Liver (tissue), 3 donors: ENCODE measurements at regions not wholly inside any gene's neighbourhood (a gene's known extent, or its start where the extent isn't known, plus 50 kb on each side); places are given as distances from the start of the nearest gene placed in this dataset.

Experiments used
- ATF3 ChIP-seq: IDR thresholded peaks from 2 replicates; pipeline ENCODE4 v1.6.1; 2016; ENCODE audit warnings: antibody characterized with exemption
- CTCF ChIP-seq: fragments of 150-350 bp; IDR thresholded peaks from 2 replicates; pipeline ENCODE4 v1.5.1; 2017; ENCODE audit warnings: improper control_type of control experiment, low read depth, low read length; ENCODE audit not compliant: missing input control
- FOXA1 ChIP-seq: IDR thresholded peaks from 2 replicates; pipeline ENCODE4 v1.6.1; 2016; ENCODE audit warnings: antibody characterized with exemption
- FOXA2 ChIP-seq: IDR thresholded peaks from 2 replicates; pipeline ENCODE4 v1.6.1; 2016; ENCODE audit warnings: antibody characterized with exemption
- GABPA ChIP-seq, 2 donors: IDR thresholded peaks in 1 of 2; conservative IDR thresholded peaks in 1 of 2; 2 replicates each; pipeline ENCODE4 v1.6.1; 2016; ENCODE audit warnings: antibody characterized with exemption in 2 of 2, mild to moderate bottlenecking in 1 of 2, moderate library complexity in 1 of 2
- JUND ChIP-seq, 2 donors: IDR thresholded peaks; 2 replicates each; pipeline ENCODE4 v1.6.1; 2016; ENCODE audit warnings: antibody characterized with exemption in 2 of 2
- NR2F2 ChIP-seq: IDR thresholded peaks from 2 replicates; pipeline ENCODE4 v1.6.1; 2016; ENCODE audit warnings: antibody characterized with exemption
- RAD21 ChIP-seq, 2 donors: IDR thresholded peaks; 2 replicates each; pipeline ENCODE4 v1.6.1; 2016; ENCODE audit warnings: antibody characterized with exemption in 2 of 2, mild to moderate bottlenecking in 2 of 2
- REST ChIP-seq: IDR thresholded peaks from 2 replicates; pipeline ENCODE4 v1.6.1; 2016; ENCODE audit warnings: antibody characterized with exemption, mild to moderate bottlenecking
- RXRA ChIP-seq, 2 donors: IDR thresholded peaks; 2 replicates each; pipeline ENCODE4 v1.6.1; 2017 to 2018; ENCODE audit warnings: antibody characterized with exemption in 2 of 2, mild to moderate bottlenecking in 1 of 2
- SP1 ChIP-seq: IDR thresholded peaks from 2 replicates; pipeline ENCODE4 v1.6.1; 2018; ENCODE audit warnings: antibody characterized with exemption, mild to moderate bottlenecking
- YY1 ChIP-seq: IDR thresholded peaks from 2 replicates; pipeline ENCODE4 v1.6.1; 2016; ENCODE audit warnings: antibody characterized with exemption, mild to moderate bottlenecking
- ZBTB33 ChIP-seq: IDR thresholded peaks from 2 replicates; pipeline ENCODE4 v1.6.1; 2016; ENCODE audit warnings: antibody characterized with exemption
- donor health status: healthy.
- donor health status: healthy.

- TF ChIP-seq CTCF (no peak), SP1 (no peak), ZBTB33 (no peak), ATF3 (no peak), YY1 (no peak), RXRA (IDR thresholded peaks at IDR 0.05) (no peak), REST (no peak), GABPA (IDR thresholded peaks at IDR 0.05 in 1 of 2, conservative IDR thresholded peaks at IDR 0.05 in 1 of 2) (no peak), JUND (IDR thresholded peaks at IDR 0.05) (no peak), RAD21 (IDR thresholded peaks at IDR 0.05) (no peak), FOXA1 (no peak), NR2F2 (no peak), FOXA2 (no peak)
These were observed 456.1 kb upstream of the PROX1 start for GRCh38 chr1:213531369-213532310.
